ENCODE measurements at regions not wholly inside any gene's neighbourhood (a gene's known extent, or its start where the extent isn't known, plus 50 kb on each side); places are given as distances from the start of the nearest gene placed in this dataset.

DNA sequence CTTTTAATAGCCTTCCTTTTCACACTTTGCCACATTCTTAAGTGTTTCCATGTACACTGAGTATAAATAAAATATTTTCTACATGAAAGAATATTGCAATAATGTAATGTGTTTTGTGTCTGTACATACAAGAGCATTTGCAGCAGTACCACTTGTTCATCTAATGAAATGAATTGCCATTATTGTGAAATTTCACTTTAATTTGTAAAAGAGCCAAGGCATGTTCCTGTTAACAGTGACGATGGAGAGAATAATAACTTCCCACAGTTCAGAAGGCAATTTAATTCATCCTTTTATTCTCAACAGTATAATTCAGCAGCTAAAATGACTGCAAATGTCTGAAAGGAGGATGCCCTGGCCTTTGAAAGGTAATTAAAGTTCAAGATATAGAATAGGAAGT is 853.9 kb downstream of the LRRTM4 start:
- Histone ChIP-seq H3K27ac (ENCODE audit: low read length) (no peak overlapping the region), H3K36me3 (ENCODE audit: control insufficient read depth, insufficient read depth, low read length) (no peaks in the 10 kb centered on the region), H3K27me3 (ENCODE audit: control insufficient read depth, insufficient read depth, low read length) (no peaks in the 10 kb centered on the region), H3K4me3 (ENCODE audit: low read depth in 2 of 2, low read length in 2 of 2) (no peak overlapping the region), H3K4me1 (ENCODE audit: control insufficient read depth, insufficient read depth, low read length) (no peaks in the 10 kb centered on the region), H3K9me3 (ENCODE audit: control insufficient read depth, insufficient read depth, low read depth, low read length) (no peaks in the 10 kb centered on the region)
- in situ Hi-C loops (cut with HindIII; ENCODE audit: low pct_unique_long_range_greater_than_20kb, low sequenced_read_pairs) (no loop called here), intact Hi-C loops (cut with micrococcal nuclease; ENCODE audit: unreplicated experiment) (no loop called here)
- CTCF ChIA-PET, result no interaction called here
- POLR2A ChIA-PET, result no interaction called here
- DNase-seq (ENCODE audit: low read depth, low spot score) (no peak), ATAC-seq (no peak)
- BruUV-seq (replicated peaks), result no TSS peak
- TF ChIP-seq POLR2AphosphoS5 (IDR thresholded peaks at IDR 0.05; ENCODE audit: low read depth, low read length), result no peak
- TF ChIP-seq, protein P1, sequence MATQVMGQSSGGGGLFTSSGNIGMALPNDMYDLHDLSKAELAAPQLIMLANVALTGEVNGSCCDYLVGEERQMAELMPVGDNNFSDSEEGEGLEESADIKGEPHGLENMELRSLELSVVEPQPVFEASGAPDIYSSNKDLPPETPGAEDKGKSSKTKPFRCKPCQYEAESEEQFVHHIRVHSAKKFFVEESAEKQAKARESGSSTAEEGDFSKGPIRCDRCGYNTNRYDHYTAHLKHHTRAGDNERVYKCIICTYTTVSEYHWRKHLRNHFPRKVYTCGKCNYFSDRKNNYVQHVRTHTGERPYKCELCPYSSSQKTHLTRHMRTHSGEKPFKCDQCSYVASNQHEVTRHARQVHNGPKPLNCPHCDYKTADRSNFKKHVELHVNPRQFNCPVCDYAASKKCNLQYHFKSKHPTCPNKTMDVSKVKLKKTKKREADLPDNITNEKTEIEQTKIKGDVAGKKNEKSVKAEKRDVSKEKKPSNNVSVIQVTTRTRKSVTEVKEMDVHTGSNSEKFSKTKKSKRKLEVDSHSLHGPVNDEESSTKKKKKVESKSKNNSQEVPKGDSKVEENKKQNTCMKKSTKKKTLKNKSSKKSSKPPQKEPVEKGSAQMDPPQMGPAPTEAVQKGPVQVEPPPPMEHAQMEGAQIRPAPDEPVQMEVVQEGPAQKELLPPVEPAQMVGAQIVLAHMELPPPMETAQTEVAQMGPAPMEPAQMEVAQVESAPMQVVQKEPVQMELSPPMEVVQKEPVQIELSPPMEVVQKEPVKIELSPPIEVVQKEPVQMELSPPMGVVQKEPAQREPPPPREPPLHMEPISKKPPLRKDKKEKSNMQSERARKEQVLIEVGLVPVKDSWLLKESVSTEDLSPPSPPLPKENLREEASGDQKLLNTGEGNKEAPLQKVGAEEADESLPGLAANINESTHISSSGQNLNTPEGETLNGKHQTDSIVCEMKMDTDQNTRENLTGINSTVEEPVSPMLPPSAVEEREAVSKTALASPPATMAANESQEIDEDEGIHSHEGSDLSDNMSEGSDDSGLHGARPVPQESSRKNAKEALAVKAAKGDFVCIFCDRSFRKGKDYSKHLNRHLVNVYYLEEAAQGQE (IDR thresholded peaks at IDR 0.05; ENCODE audit: insufficient read depth in 1 of 2, low read depth in 2 of 2, low read length in 1 of 2), result no peak
- TF ChIP-seq, protein P2, sequence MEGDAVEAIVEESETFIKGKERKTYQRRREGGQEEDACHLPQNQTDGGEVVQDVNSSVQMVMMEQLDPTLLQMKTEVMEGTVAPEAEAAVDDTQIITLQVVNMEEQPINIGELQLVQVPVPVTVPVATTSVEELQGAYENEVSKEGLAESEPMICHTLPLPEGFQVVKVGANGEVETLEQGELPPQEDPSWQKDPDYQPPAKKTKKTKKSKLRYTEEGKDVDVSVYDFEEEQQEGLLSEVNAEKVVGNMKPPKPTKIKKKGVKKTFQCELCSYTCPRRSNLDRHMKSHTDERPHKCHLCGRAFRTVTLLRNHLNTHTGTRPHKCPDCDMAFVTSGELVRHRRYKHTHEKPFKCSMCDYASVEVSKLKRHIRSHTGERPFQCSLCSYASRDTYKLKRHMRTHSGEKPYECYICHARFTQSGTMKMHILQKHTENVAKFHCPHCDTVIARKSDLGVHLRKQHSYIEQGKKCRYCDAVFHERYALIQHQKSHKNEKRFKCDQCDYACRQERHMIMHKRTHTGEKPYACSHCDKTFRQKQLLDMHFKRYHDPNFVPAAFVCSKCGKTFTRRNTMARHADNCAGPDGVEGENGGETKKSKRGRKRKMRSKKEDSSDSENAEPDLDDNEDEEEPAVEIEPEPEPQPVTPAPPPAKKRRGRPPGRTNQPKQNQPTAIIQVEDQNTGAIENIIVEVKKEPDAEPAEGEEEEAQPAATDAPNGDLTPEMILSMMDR (IDR thresholded peaks at IDR 0.05), result no peak
- TF ChIP-seq TCF7L2 (IDR thresholded peaks at IDR 0.05; ENCODE audit: low read depth, low read length), result no peak
- no peak for TF ChIP-seq SIN3A (IDR thresholded peaks at IDR 0.05; ENCODE audit: borderline replicate concordance, insufficient read depth, low read depth, low read length)

DNA sequence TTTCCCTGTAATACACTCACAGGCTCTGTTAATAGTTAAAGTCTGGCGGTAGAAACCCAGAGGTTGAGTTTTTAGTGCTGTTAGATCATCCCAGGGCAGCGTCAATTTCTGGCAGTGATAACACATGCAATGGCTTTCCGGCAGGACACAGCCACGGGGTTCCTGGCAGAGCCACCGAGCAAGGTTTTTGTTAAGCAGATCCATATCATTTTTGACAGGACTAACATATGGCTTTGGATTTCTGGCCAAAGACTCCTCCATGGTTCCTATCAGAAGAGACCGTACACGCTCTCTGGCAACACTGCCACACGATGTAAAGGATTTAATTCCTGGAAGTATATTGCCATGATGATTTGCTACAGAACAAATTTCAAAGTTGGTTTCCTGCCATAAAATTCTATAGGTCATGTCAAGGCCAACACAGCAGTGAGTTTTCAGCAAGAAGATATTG is 854.3 kb downstream of the LRRTM4 start:
- H3K27me3 ChIP-seq (ENCODE audit: control insufficient read depth, insufficient read depth, low read length), result no peaks in the 10 kb centered on the region
- no peak for TF ChIP-seq TCF7L2 (IDR thresholded peaks at IDR 0.05; ENCODE audit: low read depth, low read length)
- TF ChIP-seq, protein P2 (IDR thresholded peaks at IDR 0.05), result no peak
- TF ChIP-seq, protein P1 (IDR thresholded peaks at IDR 0.05; ENCODE audit: insufficient read depth in 1 of 2, low read depth in 2 of 2, low read length in 1 of 2), result no peak
- no peak for TF ChIP-seq SIN3A (IDR thresholded peaks at IDR 0.05; ENCODE audit: borderline replicate concordance, insufficient read depth, low read depth, low read length)
- TF ChIP-seq POLR2AphosphoS5 (IDR thresholded peaks at IDR 0.05; ENCODE audit: low read depth, low read length), result no peak
- POLR2A ChIA-PET, result no interaction called here
- no peaks in the 10 kb centered on the region for H3K9me3 ChIP-seq (ENCODE audit: control insufficient read depth, insufficient read depth, low read depth, low read length)
- DNase-seq (ENCODE audit: low read depth, low spot score) (no peak), ATAC-seq (no peak)
- no peak overlapping the region for H3K4me3 ChIP-seq (ENCODE audit: low read depth in 2 of 2, low read length in 2 of 2)
- CTCF ChIA-PET, result no interaction called here
- in situ Hi-C loops (cut with HindIII; ENCODE audit: low pct_unique_long_range_greater_than_20kb, low sequenced_read_pairs), result no loop called here
- H3K27ac ChIP-seq (ENCODE audit: low read length), result no peak overlapping the region
- H3K4me1 ChIP-seq (ENCODE audit: control insufficient read depth, insufficient read depth, low read length), result no peaks in the 10 kb centered on the region
- BruUV-seq (replicated peaks), result no TSS peak
- no peaks in the 10 kb centered on the region for H3K36me3 ChIP-seq (ENCODE audit: control insufficient read depth, insufficient read depth, low read length)
- intact Hi-C loops (cut with micrococcal nuclease; ENCODE audit: unreplicated experiment), result no loop called here

All from Panc1 (cell line).